ENCODE measurements at regions not wholly inside any gene's neighbourhood (a gene's known extent, or its start where the extent isn't known, plus 50 kb on each side); places are given as distances from the start of the nearest gene placed in this dataset.

- TF ChIP-seq RARB (CRISPR knock-in tag; IDR thresholded peaks at IDR 0.05) (no peak), ZFP30 (CRISPR knock-in tag; IDR thresholded peaks at IDR 0.05) (no peak), ARNTL (CRISPR knock-in tag; IDR thresholded peaks at IDR 0.05; ENCODE audit: borderline replicate concordance, low read depth) (no peak), TSHZ2 (CRISPR knock-in tag; IDR thresholded peaks at IDR 0.05) (no peak)
Measured at GRCh38 chr6:50899306-50899870, 80.7 kb downstream of the TFAP2B start.

Measured in SK-N-SH treated with all-trans-retinoic acid at 6 μM for 48 hours (cell line).